Lung microvascular endothelial cell (primary cell): ENCODE measurements at regions not wholly inside any gene's neighbourhood (a gene's known extent, or its start where the extent isn't known, plus 50 kb on each side); places are given as distances from the start of the nearest gene placed in this dataset.

Experiments
- DNase-seq, 2 donors: peaks; one replicate each; pipeline versions ENCODE4 v3.0.0 to v3.0.0-alpha.2; 2010; ENCODE audit warnings: low read depth in 2 of 2

DNA sequence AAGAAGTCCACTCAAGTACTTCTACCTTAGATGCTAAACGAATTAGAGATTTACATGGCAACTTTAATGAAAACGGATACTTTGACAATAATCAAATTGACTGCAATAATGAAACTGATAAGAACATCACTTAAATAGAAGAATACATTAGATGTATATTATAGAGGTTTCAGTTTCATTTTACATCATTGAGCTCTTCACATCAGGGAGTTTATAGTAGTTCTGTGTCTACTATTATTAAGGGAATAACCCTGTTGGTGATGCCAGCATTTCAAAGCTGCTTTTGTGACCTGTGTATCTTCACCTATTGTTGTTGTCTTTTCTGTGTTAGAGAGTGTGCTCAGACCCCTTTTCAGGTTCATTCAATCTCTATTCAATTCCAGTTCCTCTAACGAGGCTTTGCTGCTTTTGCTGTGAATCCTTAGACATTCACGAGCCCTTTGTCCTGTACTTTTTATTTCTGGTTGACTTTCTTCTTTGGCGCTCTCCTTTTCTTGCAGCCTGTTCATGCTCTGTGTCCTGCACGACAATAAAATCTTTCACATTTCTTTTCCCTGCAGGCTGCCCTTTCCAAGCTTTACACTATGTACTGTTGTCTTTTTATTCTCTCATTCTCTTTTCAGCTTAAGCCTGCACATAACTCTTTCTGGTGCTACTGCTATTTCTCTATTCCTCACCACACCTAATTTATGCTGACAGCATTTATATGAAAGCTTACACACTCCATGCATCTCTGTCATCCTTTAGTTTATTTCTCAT is 232.1 kb downstream of the CPE start:
- DNase-seq = peak in 1 of 2 donors; percentile 5

DNA sequence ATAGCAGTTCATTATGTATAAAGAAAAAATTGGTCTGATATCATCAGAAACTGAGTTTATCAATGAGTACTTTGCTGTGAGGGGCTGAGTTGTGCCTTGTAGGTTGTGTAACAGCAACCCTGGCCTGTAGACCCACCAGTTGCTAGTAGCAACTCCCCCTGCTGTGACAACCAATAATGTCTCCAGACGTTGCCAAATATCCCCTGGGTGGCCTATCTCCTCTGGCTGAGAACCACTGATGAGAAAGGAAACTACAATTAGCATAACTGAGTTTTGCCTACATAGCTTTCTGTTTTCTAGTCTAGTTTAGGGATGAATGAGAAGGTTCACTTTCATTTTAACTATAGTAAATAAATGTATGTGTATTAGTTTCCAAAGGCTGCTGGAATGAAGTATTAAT is 234.1 kb downstream of the CPE start:
- DNase-seq = no peak

DNA sequence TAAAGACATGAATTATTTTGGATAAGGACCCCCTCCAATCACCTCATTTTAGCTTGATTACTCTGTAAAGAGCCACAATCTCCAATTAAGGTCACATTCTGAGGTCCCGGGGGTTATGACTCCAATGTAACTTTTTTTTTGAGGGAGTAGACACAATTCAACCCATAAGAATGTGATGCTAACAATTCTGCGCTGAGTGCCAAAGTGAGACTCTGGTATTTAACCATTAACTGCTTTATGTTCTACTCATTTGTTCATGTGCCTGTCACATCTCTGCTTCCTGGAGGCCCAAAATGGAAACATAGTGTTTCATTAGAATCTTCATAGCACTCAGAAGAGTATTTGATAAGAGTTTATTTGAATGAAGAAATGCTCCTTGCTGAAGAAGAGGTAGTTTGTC is 234.8 kb downstream of the CPE start:
- DNase-seq = no peak

DNA sequence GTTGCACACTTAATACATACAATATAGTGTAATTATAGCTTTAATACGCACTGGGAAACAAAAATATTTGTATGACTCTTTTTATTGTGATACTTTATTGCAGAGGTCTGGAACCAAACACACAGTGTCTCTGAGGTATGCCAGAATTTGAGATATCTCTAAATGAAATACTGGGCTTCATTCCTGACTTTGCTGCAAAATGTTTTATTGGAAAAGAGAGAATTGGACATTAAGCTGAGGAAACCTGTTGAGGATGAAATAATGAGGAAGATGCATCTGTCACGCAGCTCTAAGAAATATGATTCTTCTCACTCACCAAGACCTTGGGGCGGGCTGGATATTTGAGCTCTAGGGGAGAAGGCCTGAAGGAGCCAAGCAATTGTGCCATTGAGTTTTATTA is 242.1 kb downstream of the CPE start:
- DNase-seq = no peak

DNA sequence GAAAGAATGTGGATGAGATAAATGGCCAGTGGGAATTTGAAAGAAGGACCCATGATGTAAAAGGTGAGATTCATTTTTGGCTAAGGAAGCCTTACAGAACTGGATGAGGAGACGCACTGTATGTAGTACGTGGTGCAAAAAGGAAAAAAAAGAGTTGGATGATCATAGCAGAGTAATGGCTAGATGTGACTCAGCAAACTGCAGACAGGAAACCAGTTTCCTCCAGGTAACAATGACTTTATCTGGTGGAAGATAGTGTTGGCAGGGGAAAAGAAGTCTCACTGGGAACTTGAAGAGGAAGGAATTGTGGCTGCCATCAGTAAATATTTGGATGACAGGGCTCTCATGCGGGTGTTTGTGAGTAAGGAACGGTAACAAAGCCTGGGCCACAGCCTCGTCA is 243.2 kb downstream of the CPE start:
- DNase-seq = peak; percentile 60 to 91

- peak in 1 of 2 donors; percentile 77 for DNase-seq
These were observed 246.5 kb downstream of the CPE start for GRCh38 chr4:165625281-165625680.

- peak in 1 of 2 donors; percentile 36 for DNase-seq
These were observed 246.7 kb upstream of the TLL1 start for GRCh38 chr4:165626316-165626715.

DNA sequence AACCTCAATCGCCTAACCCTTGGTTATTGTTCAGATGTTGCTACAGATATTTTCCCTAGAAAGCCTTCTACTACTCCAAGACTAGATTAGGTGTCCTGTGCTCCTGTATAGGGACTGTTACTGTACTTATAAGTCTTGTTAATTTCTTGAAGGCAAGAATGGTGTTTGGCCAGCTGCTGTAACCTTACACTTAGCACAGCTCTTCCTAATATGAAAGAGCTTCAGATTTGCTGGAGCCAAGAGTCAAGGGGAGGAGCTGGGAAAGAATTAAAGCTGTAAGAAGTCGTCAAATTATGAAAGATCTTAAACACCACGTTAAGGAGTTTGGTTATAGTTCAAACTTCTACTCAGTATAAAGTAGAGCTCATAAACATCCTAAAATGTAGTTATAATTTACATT is 245.9 kb upstream of the TLL1 start:
- DNase-seq = no peak

DNA sequence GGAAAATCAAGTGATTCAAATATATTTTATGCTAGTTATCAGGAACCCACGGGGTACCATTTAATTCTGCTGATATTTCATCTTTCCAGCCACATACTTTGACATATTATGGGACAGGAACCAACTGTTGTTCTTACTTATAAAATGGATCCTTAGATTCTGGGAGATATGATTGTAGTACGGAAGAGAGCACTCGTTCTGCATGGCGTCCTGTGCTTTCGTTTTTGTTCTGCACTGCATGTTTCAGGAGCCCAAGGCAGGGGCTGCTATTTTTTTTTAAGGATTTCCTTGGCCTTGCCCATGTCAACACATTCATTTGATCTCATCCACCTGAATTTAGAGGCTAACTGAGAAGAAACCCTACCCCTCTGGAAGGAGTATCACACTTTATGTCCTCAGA is 245.5 kb upstream of the TLL1 start:
- no peak for DNase-seq

GRCh38 chr4:165628572-165628971 is 244.5 kb upstream of the TLL1 start:
- DNase-seq = no peak

DNA sequence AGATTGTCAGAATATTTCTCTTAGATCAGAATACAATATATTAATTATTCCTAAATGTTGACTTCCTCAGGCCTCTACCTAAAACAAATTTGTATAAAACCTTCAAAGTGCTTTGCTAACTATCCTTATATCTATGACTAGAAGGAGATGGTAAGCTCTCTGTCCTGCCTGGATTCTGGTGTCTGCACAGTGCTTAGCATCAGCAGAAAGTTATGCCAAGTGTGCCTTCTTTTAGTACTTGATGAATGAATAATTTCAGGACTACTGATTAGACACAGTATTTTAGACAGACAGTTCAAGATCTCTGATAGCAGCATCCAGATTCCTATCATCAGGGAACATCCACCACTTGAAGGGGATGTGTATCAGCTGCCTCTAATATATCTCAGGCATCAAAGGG is 242.4 kb upstream of the TLL1 start:
- DNase-seq = no peak

- DNase-seq = no peak
These were observed 241.7 kb upstream of the TLL1 start for GRCh38 chr4:165631208-165631894.

DNA sequence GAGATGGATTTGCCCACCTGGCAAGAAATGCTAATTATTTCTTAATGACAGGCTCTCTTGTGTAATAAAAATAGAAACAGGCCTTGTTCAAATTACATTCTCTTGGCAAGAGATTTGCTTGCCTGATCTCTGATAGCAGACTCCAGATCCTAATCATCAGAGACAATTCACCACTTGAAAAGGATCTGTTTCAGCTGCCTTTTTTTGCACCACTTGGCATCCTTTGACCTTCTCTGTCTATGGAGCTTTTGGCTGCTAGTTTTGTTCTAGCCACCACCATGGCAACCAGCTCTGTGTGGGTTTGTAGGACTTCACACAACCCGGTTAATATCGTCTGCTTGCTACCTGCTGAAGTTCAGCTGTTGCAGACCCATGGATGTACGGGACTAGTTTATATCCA is 241.1 kb upstream of the TLL1 start:
- DNase-seq = no peak

DNA sequence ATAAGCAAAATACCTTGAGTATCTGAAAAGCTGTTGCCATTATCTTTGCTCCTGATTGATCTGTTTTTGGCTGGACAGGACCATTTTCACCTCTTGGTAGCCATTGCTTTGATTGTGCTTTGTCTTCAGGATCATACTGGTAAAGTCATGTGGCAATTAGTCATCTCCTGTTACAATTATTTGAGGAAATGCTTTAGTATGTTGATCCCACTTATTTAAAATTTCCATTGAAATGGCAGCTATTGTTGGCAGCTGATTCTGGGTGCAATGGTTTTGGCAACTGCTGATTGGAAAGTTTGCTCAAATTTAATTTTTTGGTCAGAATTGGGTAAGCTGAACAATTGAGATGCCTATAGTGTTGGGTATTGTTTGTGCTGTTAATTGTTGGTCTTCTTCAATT is 238.3 kb upstream of the TLL1 start:
- peak; percentile 37 to 62 for DNase-seq

GRCh38 chr4:165635381-165635780 is 237.7 kb upstream of the TLL1 start:
- DNase-seq = no peak

DNA sequence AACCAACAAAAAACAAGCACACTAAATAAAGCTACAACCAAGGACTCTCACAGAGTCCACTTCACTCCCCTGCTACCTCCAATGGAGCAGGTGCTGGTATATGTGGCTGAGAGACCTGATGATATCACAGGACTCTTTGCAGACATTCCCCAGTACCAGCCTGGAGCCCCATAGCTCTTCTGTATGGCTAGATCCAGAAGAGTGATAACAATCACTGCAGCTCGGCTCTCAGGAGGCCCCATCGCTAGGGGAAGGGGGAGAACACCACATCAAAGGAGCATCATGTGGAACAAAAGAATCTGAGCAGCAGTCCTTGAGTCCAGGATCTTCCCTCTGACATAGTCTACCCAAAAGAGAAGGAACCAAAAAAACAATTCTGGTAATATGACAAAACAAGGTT is 237.1 kb upstream of the TLL1 start:
- DNase-seq = no peak

DNA sequence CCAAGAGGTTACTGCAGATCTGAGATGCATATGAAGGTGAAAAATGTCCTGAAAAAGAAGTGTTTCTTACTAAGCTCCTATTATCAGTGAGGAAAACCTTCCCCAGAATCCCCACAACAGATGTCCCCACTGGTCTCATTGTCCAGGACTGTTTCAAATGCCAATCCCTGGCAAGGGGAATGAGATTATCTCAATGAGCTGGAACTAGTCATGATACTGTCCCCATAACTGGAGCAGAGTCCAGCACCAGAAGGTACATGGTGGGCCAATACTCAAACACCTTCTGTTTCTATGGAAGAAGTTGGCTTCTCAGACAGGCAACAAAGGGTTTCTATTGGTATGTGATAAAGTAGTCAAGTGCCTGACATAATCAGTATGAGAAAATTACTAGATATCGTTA is 221.1 kb upstream of the TLL1 start:
- DNase-seq = no peak

GRCh38 chr4:165654556-165654955 is 218.5 kb upstream of the TLL1 start:
- no peak for DNase-seq

GRCh38 chr4:165656399-165656798 is 216.6 kb upstream of the TLL1 start:
- DNase-seq = no peak

GRCh38 chr4:165656829-165657490 is 216.1 kb upstream of the TLL1 start:
- peak in 1 of 2 donors; percentile 10 for DNase-seq

- peak in 1 of 2 donors; percentile 74 for DNase-seq
These were observed 210.7 kb upstream of the TLL1 start for GRCh38 chr4:165662341-165662740.

DNA sequence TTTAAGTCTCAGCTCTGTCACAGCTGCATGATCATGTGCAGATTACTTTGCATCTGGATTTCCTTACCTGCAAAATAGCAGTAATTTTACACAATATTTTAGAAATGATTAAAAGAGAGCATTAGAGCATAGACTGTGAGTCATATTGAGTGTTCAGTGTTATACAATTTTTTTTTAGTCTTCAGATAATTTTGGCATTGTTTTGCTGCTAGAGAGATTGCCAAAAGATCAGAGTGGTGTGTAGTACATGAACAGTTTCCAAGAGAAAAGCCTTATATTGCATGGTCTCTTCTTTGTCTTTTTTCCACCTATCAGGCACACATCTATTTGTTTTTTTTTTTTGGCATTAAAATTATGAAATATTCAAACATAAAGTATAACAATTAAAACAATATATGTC is 209.6 kb upstream of the TLL1 start:
- DNase-seq = peak in 1 of 2 donors; percentile 27

GRCh38 chr4:165666836-165667235 is 206.2 kb upstream of the TLL1 start:
- no peak for DNase-seq
